Transverse colon (tissue), 4 donors: ENCODE measurements at regions not wholly inside any gene's neighbourhood (a gene's known extent, or its start where the extent isn't known, plus 50 kb on each side); places are given as distances from the start of the nearest gene placed in this dataset.

ENCODE experiments used
- CTCF ChIP-seq, 5 experiments: fragments of 200-600 bp in 3 of 5; fragments of 450-650 bp in 2 of 5; sonication (generic) in 3 of 5; IDR thresholded peaks; 1 replicate in 2 of 5; 2 replicates in 3 of 5; pipeline ENCODE4 v1.5.1; 2016 to 2017; ENCODE audit warnings: antibody characterized with exemption in 5 of 5, inconsistent platforms in 3 of 5, mild to moderate bottlenecking in 2 of 5, moderate library complexity in 1 of 5
- EP300 ChIP-seq: sonication (generic); formaldehyde crosslinking; IDR thresholded peaks from one replicate; pipeline ENCODE4 v1.6.1; 2017; ENCODE audit warnings: antibody characterized with exemption, low read depth
- POLR2A ChIP-seq: fragments of 450-650 bp; IDR thresholded peaks from one replicate; pipeline ENCODE4 v1.6.1; 2016; ENCODE audit warnings: antibody characterized with exemption, mild to moderate bottlenecking, moderate library complexity
- POLR2AphosphoS5 ChIP-seq, 3 donors: sonication (generic); formaldehyde crosslinking; IDR thresholded peaks; one replicate each; pipeline ENCODE4 v1.6.1; 2016; ENCODE audit warnings: antibody characterized with exemption in 3 of 3

- TF ChIP-seq CTCF (IDR thresholded peaks at IDR 0.05) (no peak), EP300 (no peak), POLR2A (no peak), POLR2AphosphoS5 (IDR thresholded peaks at IDR 0.05) (no peak)
Observed at GRCh38 chrX:23524467-23524866, 142.8 kb upstream of the PRDX4 start.
